ENCODE measurements at regions not wholly inside any gene's neighbourhood (a gene's known extent, or its start where the extent isn't known, plus 50 kb on each side); places are given as distances from the start of the nearest gene placed in this dataset.

GRCh38 chr7:41152179-41152678 is 550.7 kb downstream of the INHBA start:
- Histone ChIP-seq H3K36me3 (no peaks in the 10 kb centered on the region), H3K27me3 (no peaks in the 10 kb centered on the region), H3K27ac (no peak overlapping the region), H3K9me3 (no peaks in the 10 kb centered on the region), H3K4me1 (ENCODE audit: control insufficient read depth in 1 of 2, insufficient read depth in 1 of 2, low read depth in 1 of 2, low read length in 1 of 2) (no peaks in the 10 kb centered on the region), H3K4me3 (ENCODE audit: low read depth in 1 of 2, low read length in 1 of 2) (no peak overlapping the region)
- TF ChIP-seq CTCF (IDR thresholded peaks at IDR 0.05), result no peak

DNA sequence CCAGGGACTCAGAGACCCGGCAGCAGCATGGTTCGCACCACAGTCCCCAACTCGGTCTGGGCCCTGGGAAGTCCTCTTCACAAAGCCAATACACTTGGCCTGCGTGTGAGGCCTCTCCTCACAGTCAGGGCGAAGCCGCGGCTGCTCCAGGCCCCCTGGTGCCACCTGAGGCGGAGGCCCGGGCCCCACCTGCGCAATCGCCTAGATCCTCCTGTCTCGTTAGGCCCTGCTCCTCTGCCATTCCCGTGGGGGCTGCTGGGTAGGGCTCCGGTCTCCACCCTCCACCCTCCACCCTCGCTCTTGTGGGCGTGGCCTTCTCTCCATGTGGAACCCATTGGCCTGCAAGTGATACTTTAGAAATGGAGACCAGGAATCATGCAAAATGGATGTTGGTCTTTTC is 553.3 kb downstream of the INHBA start:
- Histone ChIP-seq H3K4me1 (ENCODE audit: control insufficient read depth in 1 of 2, insufficient read depth in 1 of 2, low read depth in 1 of 2, low read length in 1 of 2) (no peaks in the 10 kb centered on the region), H3K27me3 (no peaks in the 10 kb centered on the region), H3K27ac (no peak overlapping the region), H3K9me3 (no peaks in the 10 kb centered on the region), H3K4me3 (ENCODE audit: low read depth in 1 of 2, low read length in 1 of 2) (no peak overlapping the region), H3K36me3 (no peaks in the 10 kb centered on the region)
- TF ChIP-seq CTCF (IDR thresholded peaks at IDR 0.05), result no peak

DNA sequence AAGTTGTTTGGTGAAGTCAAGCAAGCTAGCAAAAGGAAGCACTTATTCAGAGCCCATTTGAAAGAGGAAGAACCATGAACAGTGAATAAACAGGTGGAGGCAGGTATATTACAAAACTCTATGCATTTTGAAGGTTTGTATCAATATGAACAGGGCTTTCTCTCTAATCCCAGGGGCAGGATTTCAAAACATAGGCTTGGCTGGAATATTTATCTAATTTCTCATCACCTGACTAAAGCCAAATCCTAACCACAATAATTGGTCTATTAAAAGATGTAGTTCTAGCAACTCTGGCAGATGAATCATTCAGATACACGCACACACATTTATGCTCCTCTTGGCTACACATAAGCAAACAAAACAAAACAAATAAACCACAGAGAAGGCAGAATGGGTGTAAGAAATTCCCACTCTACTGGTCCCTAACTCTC is 554.4 kb downstream of the INHBA start:
- H3K27me3 ChIP-seq, result no peaks in the 10 kb centered on the region
- TF ChIP-seq CTCF (IDR thresholded peaks at IDR 0.05), result no peak
- H3K27ac ChIP-seq, result no peak overlapping the region
- no peaks in the 10 kb centered on the region for H3K9me3 ChIP-seq
- no peaks in the 10 kb centered on the region for H3K4me1 ChIP-seq (ENCODE audit: control insufficient read depth in 1 of 2, insufficient read depth in 1 of 2, low read depth in 1 of 2, low read length in 1 of 2)
- H3K36me3 ChIP-seq, result no peaks in the 10 kb centered on the region
- no peak overlapping the region for H3K4me3 ChIP-seq (ENCODE audit: low read depth in 1 of 2, low read length in 1 of 2)

- Histone ChIP-seq H3K27me3 (no peaks in the 10 kb centered on the region), H3K4me3 (ENCODE audit: low read depth in 1 of 2, low read length in 1 of 2) (no peak overlapping the region)
- no peak for TF ChIP-seq CTCF (IDR thresholded peaks at IDR 0.05)
Measured at GRCh38 chr7:41147606-41148485, 555.0 kb downstream of the INHBA start.

GRCh38 chr7:41146429-41146828 is 556.5 kb downstream of the INHBA start:
- no peak overlapping the region for H3K4me3 ChIP-seq (ENCODE audit: low read depth in 1 of 2, low read length in 1 of 2)
- H3K27ac ChIP-seq, result no peak overlapping the region
- no peaks in the 10 kb centered on the region for H3K27me3 ChIP-seq
- no peaks in the 10 kb centered on the region for H3K4me1 ChIP-seq (ENCODE audit: control insufficient read depth in 1 of 2, insufficient read depth in 1 of 2, low read depth in 1 of 2, low read length in 1 of 2)
- H3K36me3 ChIP-seq, result no peaks in the 10 kb centered on the region
- no peaks in the 10 kb centered on the region for H3K9me3 ChIP-seq
- no peak for TF ChIP-seq CTCF (IDR thresholded peaks at IDR 0.05)

More at GRCh38 chr7:41147606-41148485, 555.0 kb downstream of the INHBA start:
- Histone ChIP-seq H3K27ac (no peak overlapping the region), H3K4me1 (ENCODE audit: control insufficient read depth in 1 of 2, insufficient read depth in 1 of 2, low read depth in 1 of 2, low read length in 1 of 2) (no peaks in the 10 kb centered on the region), H3K36me3 (no peaks in the 10 kb centered on the region), H3K9me3 (no peaks in the 10 kb centered on the region)
